Progenitor cell of endocrine pancreas (in vitro differentiated cells): ENCODE measurements at regions not wholly inside any gene's neighbourhood (a gene's known extent, or its start where the extent isn't known, plus 50 kb on each side); places are given as distances from the start of the nearest gene placed in this dataset.
A peak's percentile ranks its signal among the peaks of the same experiment; 100 is the strongest.

ENCODE experiments used
- DNase-seq: peaks from one replicate; pipeline ENCODE4 v3.0.0; 2021; ENCODE audit warnings: low spot score; ENCODE audit not compliant: unreplicated experiment
- H3K27ac Mint-ChIP-seq: 2 replicates; pipeline ENCODE4 v1.8.0; 2021; ENCODE audit warnings: mild to moderate bottlenecking, moderate library complexity, mixed read lengths
- H3K27me3 Mint-ChIP-seq: 2 replicates; pipeline ENCODE4 v1.8.0; 2021; ENCODE audit warnings: mixed read lengths
- H3K36me3 Mint-ChIP-seq: 2 replicates; pipeline ENCODE4 v1.8.0; 2022; ENCODE audit warnings: mixed read lengths; ENCODE audit not compliant: insufficient read depth
- H3K4me1 Mint-ChIP-seq: 2 replicates; pipeline ENCODE4 v1.8.0; 2021; ENCODE audit warnings: low read depth, mixed read lengths
- H3K4me3 Mint-ChIP-seq: 2 replicates; pipeline ENCODE4 v1.8.0; 2021; ENCODE audit warnings: low read depth, mild to moderate bottlenecking, moderate library complexity, mixed read lengths
- H3K9me3 Mint-ChIP-seq: 2 replicates; pipeline ENCODE4 v1.8.0; 2021; ENCODE audit warnings: low read depth, mixed read lengths
- CTCF ChIP-seq: fragments of 200-600 bp; sonication (generic); IDR thresholded peaks from one replicate; pipeline ENCODE4 v1.5.0; 2021; ENCODE audit warnings: antibody characterized with exemption, mild to moderate bottlenecking; ENCODE audit not compliant: unreplicated experiment

GRCh38 chr6:139603581-139603980 lies 229.1 kb upstream of the CITED2 start:
- Mint-ChIP-seq H3K27ac (no peak overlapping the region), H3K9me3 (peaks cover 5% of the 10 kb centered on the region), H3K27me3 (no peaks in the 10 kb centered on the region), H3K4me3 (no peak overlapping the region), H3K4me1 (peaks cover 20% of the 10 kb centered on the region), H3K36me3 (no peaks in the 10 kb centered on the region)
- TF ChIP-seq CTCF = no peak
- DNase-seq = no peak

- Mint-ChIP-seq H3K27me3 (no peaks in the 10 kb centered on the region), H3K4me3 (no peak overlapping the region), H3K9me3 (peaks cover 5% of the 10 kb centered on the region), H3K27ac (no peak overlapping the region), H3K36me3 (no peaks in the 10 kb centered on the region), H3K4me1 (peaks cover 19% of the 10 kb centered on the region)
- TF ChIP-seq CTCF = no peak
- no peak for DNase-seq
Observed at GRCh38 chr6:139602577-139602976, 228.1 kb upstream of the CITED2 start.

GRCh38 chr6:139600919-139601475 lies 226.5 kb upstream of the CITED2 start:
- TF ChIP-seq CTCF = no peak
- no peak for DNase-seq
- Mint-ChIP-seq H3K27ac (no peak overlapping the region), H3K4me1 (peaks cover 19% of the 10 kb centered on the region), H3K4me3 (no peak overlapping the region), H3K9me3 (peaks cover 5% of the 10 kb centered on the region), H3K27me3 (no peaks in the 10 kb centered on the region), H3K36me3 (no peaks in the 10 kb centered on the region)

GRCh38 chr6:139600343-139600742 lies 225.9 kb upstream of the CITED2 start:
- Mint-ChIP-seq H3K27ac (no peak overlapping the region), H3K9me3 (peaks cover 5% of the 10 kb centered on the region), H3K4me3 (no peak overlapping the region), H3K4me1 (peaks cover 19% of the 10 kb centered on the region), H3K36me3 (no peaks in the 10 kb centered on the region), H3K27me3 (no peaks in the 10 kb centered on the region)
- TF ChIP-seq CTCF = no peak
- DNase-seq = no peak

GRCh38 chr6:139597771-139598755 lies 223.6 kb upstream of the CITED2 start:
- Mint-ChIP-seq H3K9me3 (no peaks in the 10 kb centered on the region), H3K4me1 (peaks cover 23% of the 10 kb centered on the region), H3K4me3 (no peak overlapping the region), H3K27ac (peak overlapping the region; percentile 83), H3K36me3 (no peaks in the 10 kb centered on the region), H3K27me3 (no peaks in the 10 kb centered on the region)
- no peak for DNase-seq
- TF ChIP-seq CTCF = no peak
